Fibroblast of lung (primary cell): ENCODE measurements at regions not wholly inside any gene's neighbourhood (a gene's known extent, or its start where the extent isn't known, plus 50 kb on each side); places are given as distances from the start of the nearest gene placed in this dataset.

Source experiments
- DNase-seq, 2 donors: peaks; one replicate each; pipeline versions ENCODE4 v3.0.0 to v3.0.0-alpha.2; 2010; ENCODE audit warnings: low read depth in 2 of 2
- H2AFZ ChIP-seq: 2 replicates; pipeline ENCODE4 v1.5.1; 2012; ENCODE audit warnings: low read length, control low read depth, inconsistent platforms
- H3K27ac ChIP-seq: 2 replicates; pipeline ENCODE4 v1.5.1; 2011; ENCODE audit warnings: low read length, control low read depth; ENCODE audit not compliant: insufficient read depth
- H3K27me3 ChIP-seq: 2 replicates; pipeline ENCODE4 v1.5.1; 2011; ENCODE audit warnings: mild to moderate bottlenecking, low read length; ENCODE audit not compliant: control insufficient read depth, insufficient read depth
- H3K36me3 ChIP-seq: 2 replicates; pipeline ENCODE4 v1.5.1; 2011; ENCODE audit warnings: low read length; ENCODE audit not compliant: control insufficient read depth, insufficient read depth
- H3K4me1 ChIP-seq: 2 replicates; pipeline ENCODE4 v1.5.1; 2011; ENCODE audit warnings: low read length; ENCODE audit not compliant: control insufficient read depth, insufficient read depth; ENCODE audit errors: extremely low read depth
- H3K4me2 ChIP-seq: 2 replicates; pipeline ENCODE4 v1.5.1; 2011; ENCODE audit warnings: low read length, control low read depth; ENCODE audit not compliant: insufficient read depth; ENCODE audit errors: extremely low read depth
- H3K4me3 ChIP-seq, 4 experiments: fragments of 200-600 bp in 1 of 4; sonication (generic) in 1 of 4; replicated peaks in 1 of 4; 2 replicates each; pipeline ENCODE4 v1.5.1; 2011 to 2016; ENCODE audit warnings: low read length in 4 of 4, low read depth in 3 of 4, mild to moderate bottlenecking in 3 of 4, control low read depth in 2 of 4, inconsistent platforms in 1 of 4, mixed read lengths in 1 of 4; ENCODE audit not compliant: insufficient read depth in 1 of 4; ENCODE audit errors: control extremely low read depth in 1 of 4
- H3K79me2 ChIP-seq: 2 replicates; pipeline ENCODE4 v1.5.1; 2012; ENCODE audit warnings: mild to moderate bottlenecking, low read length, inconsistent platforms; ENCODE audit not compliant: control insufficient read depth, insufficient read depth
- H3K9ac ChIP-seq: 2 replicates; pipeline ENCODE4 v1.5.1; 2011; ENCODE audit warnings: mild to moderate bottlenecking, low read length, control low read depth; ENCODE audit not compliant: insufficient read depth
- H3K9me3 ChIP-seq: 2 replicates; pipeline ENCODE4 v1.5.1; 2012; ENCODE audit warnings: low read depth, low read length; ENCODE audit not compliant: control insufficient read depth, insufficient read depth
- H4K20me1 ChIP-seq: 2 replicates; pipeline ENCODE4 v1.5.1; 2011; ENCODE audit warnings: low read length; ENCODE audit not compliant: control insufficient read depth, insufficient read depth; ENCODE audit errors: extremely low read depth
- CTCF ChIP-seq, 2 donors: IDR thresholded peaks in 1 of 2; conservative IDR thresholded peaks in 1 of 2; 1 replicate in 1 of 2; 2 replicates in 1 of 2; pipeline ENCODE4 v1.5.1; 2011 to 2012; ENCODE audit warnings: low read length in 2 of 2, control low read depth in 1 of 2, inconsistent platforms in 1 of 2, low read depth in 1 of 2, mild to moderate bottlenecking in 1 of 2
- EZH2 ChIP-seq: IDR thresholded peaks from 2 replicates; pipeline ENCODE4 v1.5.1; 2012; ENCODE audit warnings: low read length, control low read depth, mild to moderate bottlenecking; ENCODE audit errors: missing control alignments

- no peak overlapping the region for H3K4me3 ChIP-seq
- H3K4me2 ChIP-seq = no peak overlapping the region
- no peak overlapping the region for H2AFZ ChIP-seq
- H3K27ac ChIP-seq = no peak overlapping the region
- H3K9me3 ChIP-seq = no peaks in the 10 kb centered on the region
- H3K79me2 ChIP-seq = no peaks in the 10 kb centered on the region
- DNase-seq = no peak
- H3K36me3 ChIP-seq = no peaks in the 10 kb centered on the region
- H4K20me1 ChIP-seq = no peaks in the 10 kb centered on the region
- H3K9ac ChIP-seq = no peak overlapping the region
- peaks cover 5% of the 10 kb centered on the region for H3K27me3 ChIP-seq
- TF ChIP-seq EZH2 (no peak), CTCF (conservative IDR thresholded peaks at IDR 0.05 in 1 of 2, IDR thresholded peaks at IDR 0.05 in 1 of 2; ENCODE audit: low read depth in 1 of 2, low read length in 2 of 2) (no peak)
- no peaks in the 10 kb centered on the region for H3K4me1 ChIP-seq
Measured at GRCh38 chr15:68877626-68878025, 52.7 kb upstream of the SPESP1 start.

- Histone ChIP-seq H3K27me3 (peaks cover 7% of the 10 kb centered on the region), H3K36me3 (no peaks in the 10 kb centered on the region), H3K9ac (no peak overlapping the region), H2AFZ (no peak overlapping the region), H3K9me3 (no peaks in the 10 kb centered on the region), H3K79me2 (no peaks in the 10 kb centered on the region), H3K27ac (no peak overlapping the region), H4K20me1 (no peaks in the 10 kb centered on the region), H3K4me1 (peaks cover 2% of the 10 kb centered on the region), H3K4me2 (no peak overlapping the region), H3K4me3 (no peak overlapping the region)
- no peak for TF ChIP-seq EZH2
- no peak for TF ChIP-seq CTCF (conservative IDR thresholded peaks at IDR 0.05 in 1 of 2, IDR thresholded peaks at IDR 0.05 in 1 of 2; ENCODE audit: low read depth in 1 of 2, low read length in 2 of 2)
- no peak for DNase-seq
Measured at GRCh38 chr15:68880382-68880781, 49.9 kb upstream of the SPESP1 start.
